Astrocyte (in vitro differentiated cells and primary cell): ENCODE measurements at regions not wholly inside any gene's neighbourhood (a gene's known extent, or its start where the extent isn't known, plus 50 kb on each side); places are given as distances from the start of the nearest gene placed in this dataset.

ENCODE experiments used
- DNase-seq: peaks from one replicate; pipeline ENCODE4 v3.0.0-alpha.2; 2010; ENCODE audit warnings: low read depth
- FAIRE-seq: peaks from 2 replicates; lab custom pipeline; 2011; peaks lifted over from hg19 to GRCh38; lab: Jason Lieb, UNC
- H2AFZ ChIP-seq: 2 replicates; pipeline ENCODE4 v1.6.0; 2012; ENCODE audit warnings: low read depth, low read length, inconsistent platforms
- H3K27ac ChIP-seq: 2 replicates; pipeline ENCODE4 v1.5.1; 2011; ENCODE audit warnings: low read depth, low read length, inconsistent platforms
- H3K27me3 ChIP-seq: 2 replicates; pipeline ENCODE4 v1.6.0; 2011; ENCODE audit warnings: low read length, inconsistent platforms; ENCODE audit not compliant: insufficient read depth
- H3K36me3 ChIP-seq: 2 replicates; pipeline ENCODE4 v1.5.1; 2011; ENCODE audit warnings: low read length, inconsistent platforms; ENCODE audit not compliant: insufficient read depth
- H3K4me1 ChIP-seq: 2 replicates; pipeline ENCODE4 v1.5.1; 2011; ENCODE audit warnings: low read length, inconsistent platforms; ENCODE audit not compliant: insufficient read depth
- H3K4me2 ChIP-seq: 2 replicates; pipeline ENCODE4 v1.6.0; 2012; ENCODE audit warnings: low read length, inconsistent platforms
- H3K4me3 ChIP-seq: 2 replicates; pipeline ENCODE4 v1.5.1; 2011; ENCODE audit warnings: low read depth, mild to moderate bottlenecking, low read length, inconsistent platforms; ENCODE audit not compliant: insufficient read depth
- H3K79me2 ChIP-seq: 2 replicates; pipeline ENCODE4 v1.6.0; 2012; ENCODE audit warnings: mild to moderate bottlenecking, low read length, inconsistent platforms; ENCODE audit not compliant: insufficient read depth
- H3K9ac ChIP-seq: 2 replicates; pipeline ENCODE4 v1.6.0; 2012; ENCODE audit warnings: mild to moderate bottlenecking, low read length, inconsistent platforms
- H3K9me3 ChIP-seq: 2 replicates; pipeline ENCODE4 v1.5.1; 2012; ENCODE audit warnings: low read depth, mild to moderate bottlenecking, low read length, inconsistent platforms; ENCODE audit not compliant: insufficient read depth
- H4K20me1 ChIP-seq: 2 replicates; pipeline ENCODE4 v1.6.0; 2012; ENCODE audit warnings: low read length, inconsistent platforms; ENCODE audit not compliant: insufficient read depth
- H3K27ac Mint-ChIP-seq: one replicate; pipeline ENCODE4 v1.8.0; 2021; ENCODE audit warnings: mild to moderate bottlenecking, mixed read lengths; ENCODE audit not compliant: unreplicated experiment
- H3K27me3 Mint-ChIP-seq: one replicate; pipeline ENCODE4 v1.8.0; 2021; ENCODE audit warnings: low read depth, mixed read lengths; ENCODE audit not compliant: unreplicated experiment
- H3K36me3 Mint-ChIP-seq: one replicate; pipeline ENCODE4 v1.8.0; 2021; ENCODE audit warnings: low read depth, mixed read lengths; ENCODE audit not compliant: unreplicated experiment
- H3K4me1 Mint-ChIP-seq: one replicate; pipeline ENCODE4 v1.8.0; 2021; ENCODE audit warnings: low read depth, mixed read lengths; ENCODE audit not compliant: unreplicated experiment
- H3K4me3 Mint-ChIP-seq: one replicate; pipeline ENCODE4 v1.8.0; 2021; ENCODE audit warnings: mild to moderate bottlenecking, moderate library complexity, mixed read lengths; ENCODE audit not compliant: unreplicated experiment
- H3K9me3 Mint-ChIP-seq: one replicate; pipeline ENCODE4 v1.8.0; 2021; ENCODE audit warnings: mild to moderate bottlenecking, mixed read lengths; ENCODE audit not compliant: unreplicated experiment
- CTCF ChIP-seq: IDR thresholded peaks from 2 replicates; pipeline ENCODE4 v1.5.1; 2011; ENCODE audit warnings: low read depth, mild to moderate bottlenecking, inconsistent platforms, low read length, moderate library complexity; ENCODE audit not compliant: insufficient read depth
- EZH2 ChIP-seq: IDR thresholded peaks from 2 replicates; pipeline ENCODE4 v1.6.1; 2012; ENCODE audit warnings: mild to moderate bottlenecking, low read length, inconsistent platforms; ENCODE audit not compliant: insufficient read depth

- H3K4me3 ChIP-seq: no peak overlapping the region
- no peak overlapping the region for H3K4me2 ChIP-seq
- TF ChIP-seq EZH2 (no peak), CTCF (no peak)
- no peak for FAIRE-seq
- H3K9ac ChIP-seq: no peak overlapping the region
- no peak overlapping the region for H3K4me3 Mint-ChIP-seq
- no peaks in the 10 kb centered on the region for H3K36me3 ChIP-seq
- H3K4me1 Mint-ChIP-seq: peaks cover 8% of the 10 kb centered on the region
- no peaks in the 10 kb centered on the region for H3K79me2 ChIP-seq
- H3K27me3 ChIP-seq: no peaks in the 10 kb centered on the region
- no peak overlapping the region for H3K27ac Mint-ChIP-seq
- no peaks in the 10 kb centered on the region for H3K36me3 Mint-ChIP-seq
- H4K20me1 ChIP-seq: no peaks in the 10 kb centered on the region
- H3K27me3 Mint-ChIP-seq: no peaks in the 10 kb centered on the region
- no peaks in the 10 kb centered on the region for H3K4me1 ChIP-seq
- H3K27ac ChIP-seq: no peak overlapping the region
- no peak overlapping the region for H2AFZ ChIP-seq
- H3K9me3 ChIP-seq: no peaks in the 10 kb centered on the region
- no peak for DNase-seq
- no peaks in the 10 kb centered on the region for H3K9me3 Mint-ChIP-seq
Observed at GRCh38 chr6:6994796-6995195, 113.0 kb upstream of the RREB1 start.

DNA sequence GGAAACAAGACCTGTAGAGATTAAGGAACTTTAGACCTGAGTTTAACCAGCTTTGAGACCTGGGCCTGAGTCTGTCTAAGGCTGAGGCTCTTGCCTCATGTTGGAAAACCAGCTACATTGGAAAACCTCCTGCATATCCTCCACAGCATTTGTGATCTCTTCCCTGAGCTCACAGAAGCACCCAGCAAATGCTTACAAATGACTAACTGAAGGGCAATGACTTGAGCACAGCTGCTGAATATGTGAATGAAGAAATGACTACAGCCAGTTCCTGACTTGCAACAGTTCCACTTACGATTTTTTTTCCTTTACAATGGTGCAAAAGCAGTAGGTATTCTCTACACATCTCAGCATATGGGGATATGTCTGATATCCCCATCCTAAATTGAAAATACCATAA is 112.4 kb upstream of the RREB1 start:
- H3K27ac ChIP-seq: no peak overlapping the region
- H3K27ac Mint-ChIP-seq: no peak overlapping the region
- no peak for TF ChIP-seq EZH2
- no peak for TF ChIP-seq CTCF
- no peak overlapping the region for H3K4me2 ChIP-seq
- H3K4me3 ChIP-seq: no peak overlapping the region
- H3K36me3 Mint-ChIP-seq: no peaks in the 10 kb centered on the region
- no peaks in the 10 kb centered on the region for H3K36me3 ChIP-seq
- no peak for DNase-seq
- H3K79me2 ChIP-seq: no peaks in the 10 kb centered on the region
- H2AFZ ChIP-seq: no peak overlapping the region
- H3K4me1 Mint-ChIP-seq: peaks cover 8% of the 10 kb centered on the region
- no peaks in the 10 kb centered on the region for H3K27me3 Mint-ChIP-seq
- no peak overlapping the region for H3K9ac ChIP-seq
- no peak overlapping the region for H3K4me3 Mint-ChIP-seq
- no peak for FAIRE-seq
- no peaks in the 10 kb centered on the region for H3K9me3 Mint-ChIP-seq
- H3K27me3 ChIP-seq: no peaks in the 10 kb centered on the region
- no peaks in the 10 kb centered on the region for H3K9me3 ChIP-seq
- no peaks in the 10 kb centered on the region for H3K4me1 ChIP-seq
- H4K20me1 ChIP-seq: no peaks in the 10 kb centered on the region

DNA sequence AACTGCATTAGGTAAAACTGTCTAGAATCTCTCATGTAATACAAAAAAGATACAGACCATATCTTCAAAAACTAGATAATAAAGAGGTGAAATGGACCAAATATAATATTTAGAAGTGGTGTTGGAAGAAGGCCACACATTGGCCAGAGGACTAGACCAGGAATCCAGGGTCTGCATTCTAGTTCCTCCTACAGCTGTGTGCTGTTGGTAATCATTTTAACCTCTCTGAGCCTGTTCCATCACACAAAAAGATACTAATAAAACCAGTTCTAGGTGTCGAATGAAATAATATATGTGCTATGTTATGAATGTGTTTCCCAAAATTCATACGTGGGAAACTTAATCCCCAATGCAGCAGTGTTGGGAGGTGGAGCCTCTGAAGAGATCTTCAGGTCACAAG is 111.6 kb upstream of the RREB1 start:
- no peak overlapping the region for H3K9ac ChIP-seq
- no peaks in the 10 kb centered on the region for H3K36me3 ChIP-seq
- no peak overlapping the region for H3K4me2 ChIP-seq
- no peaks in the 10 kb centered on the region for H3K9me3 Mint-ChIP-seq
- H3K27me3 Mint-ChIP-seq: no peaks in the 10 kb centered on the region
- no peaks in the 10 kb centered on the region for H3K4me1 ChIP-seq
- H3K27me3 ChIP-seq: no peaks in the 10 kb centered on the region
- FAIRE-seq (no peak), DNase-seq (no peak)
- no peaks in the 10 kb centered on the region for H4K20me1 ChIP-seq
- H3K27ac Mint-ChIP-seq: no peak overlapping the region
- H3K4me3 Mint-ChIP-seq: no peak overlapping the region
- H3K79me2 ChIP-seq: no peaks in the 10 kb centered on the region
- no peak for TF ChIP-seq CTCF
- H3K4me3 ChIP-seq: no peak overlapping the region
- H3K27ac ChIP-seq: no peak overlapping the region
- no peaks in the 10 kb centered on the region for H3K9me3 ChIP-seq
- no peaks in the 10 kb centered on the region for H3K36me3 Mint-ChIP-seq
- no peak overlapping the region for H2AFZ ChIP-seq
- H3K4me1 Mint-ChIP-seq: peaks cover 8% of the 10 kb centered on the region
